ENCODE measurements at regions not wholly inside any gene's neighbourhood (a gene's known extent, or its start where the extent isn't known, plus 50 kb on each side); places are given as distances from the start of the nearest gene placed in this dataset.

- no peak for TF ChIP-seq CTCF (IDR thresholded peaks at IDR 0.05; ENCODE audit: insufficient read depth, low read length)
- TF ChIP-seq REST (IDR thresholded peaks at IDR 0.05; ENCODE audit: insufficient replicate concordance, low read depth): no peak
- no peak for TF ChIP-seq GABPA (IDR thresholded peaks at IDR 0.05; ENCODE audit: low read depth)
- no peak for TF ChIP-seq SPI1 (IDR thresholded peaks at IDR 0.05; ENCODE audit: borderline replicate concordance, low read depth)
- no peak for TF ChIP-seq POLR2AphosphoS5 (IDR thresholded peaks at IDR 0.05; ENCODE audit: low read depth)
Observed at GRCh38 chr15:87736401-87736800, 520.1 kb downstream of the NTRK3 start.

Data from HL-60 (cell line).